IPS-20b (cell line): ENCODE measurements at regions not wholly inside any gene's neighbourhood (a gene's known extent, or its start where the extent isn't known, plus 50 kb on each side); places are given as distances from the start of the nearest gene placed in this dataset.

ENCODE experiments used
- H3K27ac ChIP-seq: one replicate; pipeline ENCODE4 v1.5.1; 2013; ENCODE audit warnings: low read length
- H3K27me3 ChIP-seq: 2 replicates; pipeline ENCODE4 v1.6.1; 2013; ENCODE audit warnings: mild to moderate bottlenecking, low read length, inconsistent platforms; ENCODE audit not compliant: insufficient read depth
- H3K36me3 ChIP-seq: 2 replicates; pipeline ENCODE4 v1.6.1; 2013; ENCODE audit warnings: low read depth, mild to moderate bottlenecking, inconsistent platforms, low read length, moderate library complexity; ENCODE audit not compliant: insufficient read depth
- H3K4me1 ChIP-seq: 2 replicates; pipeline ENCODE4 v1.6.1; 2013; ENCODE audit warnings: mild to moderate bottlenecking, control low read depth, inconsistent platforms, low read length, moderate library complexity; ENCODE audit not compliant: insufficient read depth
- H3K4me3 ChIP-seq: 2 replicates; pipeline ENCODE4 v1.5.1; 2013; ENCODE audit warnings: mild to moderate bottlenecking, low read length, inconsistent platforms
- H3K9ac ChIP-seq: 2 replicates; pipeline ENCODE4 v1.6.1; 2013; ENCODE audit warnings: low read depth, mild to moderate bottlenecking, inconsistent platforms, low read length, moderate library complexity
- H3K9me3 ChIP-seq: 2 replicates; pipeline ENCODE4 v1.6.1; 2013; ENCODE audit warnings: mild to moderate bottlenecking, low read depth, low read length, inconsistent platforms; ENCODE audit not compliant: insufficient read depth

DNA sequence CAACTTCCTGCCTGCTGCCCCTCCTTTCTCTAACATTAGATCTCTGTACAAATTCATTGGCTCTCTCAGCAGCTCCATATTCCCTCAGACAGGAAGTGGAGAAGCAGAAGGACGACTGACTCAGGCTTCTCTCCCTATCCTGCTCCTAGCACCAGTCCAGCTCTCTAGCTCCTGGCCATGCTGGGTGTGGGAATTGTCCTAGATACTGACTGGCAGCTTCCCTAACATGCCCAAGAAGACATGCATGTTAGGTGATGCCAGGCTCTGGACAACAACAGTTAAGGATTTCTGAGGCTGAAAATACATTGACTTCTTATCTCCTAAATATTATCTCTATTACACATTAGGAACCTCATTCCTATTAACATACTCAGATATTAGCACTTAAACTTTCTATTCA, 292.9 kb downstream of the IKZF2 start:
- peaks cover 32% of the 10 kb centered on the region for H3K9me3 ChIP-seq
- no peak overlapping the region for H3K4me3 ChIP-seq
- no peaks in the 10 kb centered on the region for H3K27me3 ChIP-seq
- no peaks in the 10 kb centered on the region for H3K36me3 ChIP-seq
- H3K27ac ChIP-seq: no peak overlapping the region
- no peaks in the 10 kb centered on the region for H3K4me1 ChIP-seq
- no peak overlapping the region for H3K9ac ChIP-seq

DNA sequence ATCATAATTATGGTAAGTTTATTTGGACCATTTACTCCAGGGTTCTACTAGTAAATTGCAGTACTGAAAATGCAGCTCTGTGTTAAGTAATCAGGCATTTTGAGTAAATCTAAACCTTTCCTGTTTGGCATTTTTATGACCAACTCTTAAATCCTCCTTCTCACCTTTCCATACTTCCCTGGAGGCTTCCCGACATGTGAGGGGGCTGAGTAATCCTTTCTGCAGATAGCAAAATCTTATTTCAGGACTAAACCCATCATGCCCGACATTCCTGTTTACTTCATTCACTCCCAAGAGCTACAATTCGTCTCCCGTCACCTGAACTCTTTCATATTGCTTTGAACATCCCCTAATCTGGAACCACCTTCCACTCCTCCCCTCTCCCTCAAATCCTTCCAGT, 296.6 kb downstream of the IKZF2 start:
- Histone ChIP-seq H3K9ac (no peak overlapping the region), H3K27ac (no peak overlapping the region), H3K27me3 (no peaks in the 10 kb centered on the region), H3K9me3 (peaks cover 12% of the 10 kb centered on the region), H3K36me3 (no peaks in the 10 kb centered on the region), H3K4me3 (no peak overlapping the region), H3K4me1 (no peaks in the 10 kb centered on the region)

DNA sequence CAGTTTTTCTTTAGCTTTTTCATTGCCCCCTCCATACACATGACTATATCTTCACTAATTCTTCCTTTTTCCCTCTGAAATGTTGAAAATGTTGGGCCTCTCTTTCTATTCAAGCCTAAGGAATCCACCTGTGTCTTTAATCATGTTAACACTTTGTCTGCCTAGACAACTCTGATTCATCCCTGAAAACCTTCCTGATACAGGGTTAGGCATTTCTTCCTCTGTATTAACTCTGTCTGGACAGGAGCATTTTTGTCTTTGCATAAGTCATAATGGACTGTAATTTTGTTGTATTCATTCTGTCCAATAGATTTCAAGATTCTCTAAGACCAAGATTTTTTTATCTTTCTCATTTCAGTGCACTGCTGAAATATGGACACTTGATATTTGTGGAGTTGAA, 297.3 kb downstream of the IKZF2 start:
- no peak overlapping the region for H3K9ac ChIP-seq
- H3K27me3 ChIP-seq: no peaks in the 10 kb centered on the region
- no peaks in the 10 kb centered on the region for H3K36me3 ChIP-seq

DNA sequence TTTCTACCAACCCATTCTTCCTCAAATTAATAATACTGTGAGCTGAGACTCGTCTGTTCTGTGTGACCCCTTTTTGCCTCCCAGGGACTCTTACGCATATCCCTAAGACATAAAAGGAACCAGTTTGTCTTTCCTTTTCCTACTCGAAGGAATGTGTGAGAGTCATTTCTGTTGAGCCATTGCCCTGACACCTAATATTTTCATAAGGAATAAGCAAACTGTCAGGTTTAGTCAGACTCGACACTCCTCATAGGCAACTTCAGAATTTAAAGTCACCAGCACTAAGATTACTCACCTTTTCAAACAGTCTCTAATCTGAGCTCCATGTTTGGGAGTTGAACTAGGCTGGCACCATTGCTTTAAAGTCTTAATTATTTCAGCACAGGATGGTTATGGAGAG, 305.5 kb downstream of the IKZF2 start:
- Histone ChIP-seq H3K27ac (no peak overlapping the region), H3K9ac (no peak overlapping the region), H3K4me1 (no peaks in the 10 kb centered on the region), H3K27me3 (no peaks in the 10 kb centered on the region), H3K36me3 (no peaks in the 10 kb centered on the region), H3K9me3 (no peaks in the 10 kb centered on the region), H3K4me3 (no peak overlapping the region)

More for the DNA sequence above, 297.3 kb downstream of the IKZF2 start:
- H3K27ac ChIP-seq: no peak overlapping the region
- peaks cover 12% of the 10 kb centered on the region for H3K9me3 ChIP-seq
- no peak overlapping the region for H3K4me3 ChIP-seq
- H3K4me1 ChIP-seq: no peaks in the 10 kb centered on the region

DNA sequence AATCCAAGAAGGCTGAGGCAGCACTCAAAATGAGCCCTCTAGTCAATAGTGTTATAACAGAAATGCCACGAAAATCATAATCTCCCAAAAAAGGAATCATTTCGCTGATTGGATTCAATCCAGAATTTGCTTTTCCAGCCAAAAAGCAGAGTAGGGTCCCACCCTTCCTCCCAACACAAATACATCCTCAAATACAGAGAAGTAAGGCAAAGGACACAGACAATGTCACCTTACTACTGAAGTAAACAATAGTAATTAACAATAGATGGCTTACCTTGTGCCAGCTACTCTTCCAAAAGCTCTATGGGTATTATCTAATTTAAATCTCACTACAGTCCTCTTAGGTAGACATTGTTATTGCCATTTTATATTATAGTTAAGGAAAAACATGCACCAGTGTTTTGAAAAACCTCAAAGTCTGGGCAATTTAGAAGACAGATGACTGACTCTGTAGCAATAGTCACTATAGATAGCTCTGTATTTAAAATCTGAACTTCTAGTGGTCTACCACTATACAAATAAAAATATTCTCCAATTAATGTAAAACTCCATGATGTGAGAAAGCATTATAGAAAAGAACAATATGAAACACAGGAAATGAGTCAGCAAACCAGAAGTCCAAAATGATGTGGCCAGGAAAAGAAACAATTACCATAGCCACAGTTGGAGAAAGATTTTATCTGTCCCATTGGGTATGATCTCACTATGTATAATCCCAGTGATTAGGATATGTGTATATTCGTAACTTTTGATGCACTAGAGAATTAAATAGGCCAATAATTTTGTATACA, 305.0 kb upstream of the ERBB4 start:
- Histone ChIP-seq H3K4me3 (no peak overlapping the region), H3K9ac (no peak overlapping the region), H3K27ac (no peak overlapping the region), H3K36me3 (no peaks in the 10 kb centered on the region), H3K27me3 (no peaks in the 10 kb centered on the region), H3K9me3 (no peaks in the 10 kb centered on the region), H3K4me1 (no peaks in the 10 kb centered on the region)

DNA sequence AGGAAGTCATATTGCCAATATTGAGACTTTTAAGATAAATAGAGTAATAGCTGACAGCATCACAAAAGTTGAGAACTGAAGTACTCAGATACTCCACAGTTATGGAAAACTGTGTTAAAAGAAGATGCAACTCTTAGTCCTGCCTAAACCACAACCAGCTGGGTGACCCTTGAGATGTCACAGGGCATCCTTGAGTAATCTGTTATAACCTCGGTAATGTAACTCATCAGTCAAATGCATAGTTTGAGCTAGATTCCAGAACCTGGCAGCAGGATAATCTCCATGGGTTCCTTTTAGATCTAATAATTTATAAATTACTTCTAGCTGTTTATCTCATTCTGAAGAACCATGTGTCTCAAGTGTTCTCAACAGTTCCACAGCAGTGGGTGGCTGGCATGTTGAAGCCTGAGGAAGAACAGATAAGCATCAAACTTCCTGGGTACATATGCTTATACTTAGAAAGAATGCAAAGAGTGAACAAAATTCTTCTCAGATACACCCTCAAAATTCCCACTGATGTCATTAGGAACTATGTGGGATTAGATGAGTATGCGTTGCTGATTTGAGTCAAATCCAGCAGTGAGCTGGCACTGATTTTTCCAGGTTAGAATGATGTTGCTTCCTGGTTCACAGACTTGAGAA, 304.1 kb upstream of the ERBB4 start:
- H3K27ac ChIP-seq: no peak overlapping the region
- H3K36me3 ChIP-seq: no peaks in the 10 kb centered on the region
- no peak overlapping the region for H3K9ac ChIP-seq
- H3K4me1 ChIP-seq: no peaks in the 10 kb centered on the region
- no peaks in the 10 kb centered on the region for H3K9me3 ChIP-seq
- H3K4me3 ChIP-seq: no peak overlapping the region
- H3K27me3 ChIP-seq: no peaks in the 10 kb centered on the region

DNA sequence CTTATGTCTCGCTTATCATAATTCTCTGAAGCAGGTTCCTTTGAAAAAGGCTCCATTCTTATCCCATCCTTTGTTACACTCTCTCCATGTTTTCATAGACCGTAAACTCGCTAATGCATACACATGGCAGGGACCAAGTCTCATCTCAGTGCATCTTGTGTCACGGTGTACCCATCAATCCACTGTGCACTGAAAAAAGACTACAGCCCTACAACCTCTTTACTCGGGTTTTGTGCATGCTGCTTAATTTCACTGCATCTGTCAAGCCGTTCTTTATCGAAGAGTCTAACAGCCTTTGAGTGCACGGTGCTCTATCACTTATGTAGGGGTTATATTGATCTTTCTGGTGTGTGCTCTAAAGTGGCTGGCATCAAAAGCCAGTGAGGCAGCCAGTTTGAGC, 302.9 kb upstream of the ERBB4 start:
- Histone ChIP-seq H3K4me1 (no peaks in the 10 kb centered on the region), H3K4me3 (no peak overlapping the region), H3K27me3 (no peaks in the 10 kb centered on the region), H3K9ac (no peak overlapping the region), H3K9me3 (no peaks in the 10 kb centered on the region), H3K27ac (no peak overlapping the region), H3K36me3 (no peaks in the 10 kb centered on the region)

DNA sequence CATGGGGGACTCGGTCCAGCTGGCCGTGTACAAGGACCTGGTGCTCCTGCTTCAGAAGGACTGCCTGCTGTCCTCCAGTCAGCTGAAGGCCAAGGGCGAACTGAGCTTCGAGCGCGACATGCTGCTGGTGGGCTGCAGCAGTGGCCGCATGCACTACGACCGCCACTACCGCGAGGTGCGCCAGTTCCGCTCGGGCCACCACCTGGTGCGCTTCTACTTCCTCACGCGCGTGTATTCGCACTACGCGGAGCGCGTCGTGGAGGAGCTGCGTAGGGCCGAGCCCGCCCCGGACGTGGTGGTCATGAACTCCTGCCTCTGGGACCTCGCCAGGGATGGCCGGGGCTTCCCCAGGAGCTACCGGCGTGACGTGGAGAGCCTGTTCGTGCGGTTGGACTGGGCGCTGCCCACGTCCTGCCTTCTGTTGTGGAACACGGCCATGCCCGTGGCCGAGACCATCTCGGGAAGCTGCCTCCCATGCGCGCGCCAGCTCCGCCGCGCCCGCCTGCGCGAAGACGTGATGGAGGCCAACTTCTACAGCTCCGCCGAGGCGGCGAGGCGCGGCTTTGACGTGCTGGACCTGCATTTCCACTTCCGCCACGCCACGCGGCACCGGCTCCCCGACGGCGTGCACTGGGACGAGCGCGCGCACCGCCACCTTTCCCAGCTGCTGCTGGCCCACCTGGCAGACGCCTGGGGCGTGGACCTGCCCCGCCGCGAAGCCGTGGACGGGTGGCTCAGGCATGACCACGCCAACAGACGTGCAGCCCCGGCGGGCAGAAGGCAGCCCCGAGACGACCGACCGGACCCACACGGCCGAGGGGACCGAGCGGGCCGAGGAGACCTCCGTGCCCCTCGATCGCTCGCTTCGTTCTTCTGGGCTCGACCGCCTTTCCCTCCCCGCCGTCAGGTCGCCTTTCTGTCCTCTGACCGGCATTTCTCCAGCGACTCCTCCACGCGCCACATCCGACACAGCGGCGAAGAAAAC, 293.9 kb upstream of the ERBB4 start:
- peaks cover 20% of the 10 kb centered on the region for H3K9me3 ChIP-seq
- no peaks in the 10 kb centered on the region for H3K36me3 ChIP-seq
- H3K4me3 ChIP-seq: no peak overlapping the region
- no peak overlapping the region for H3K9ac ChIP-seq
- no peaks in the 10 kb centered on the region for H3K27me3 ChIP-seq
- no peaks in the 10 kb centered on the region for H3K4me1 ChIP-seq
- no peak overlapping the region for H3K27ac ChIP-seq

DNA sequence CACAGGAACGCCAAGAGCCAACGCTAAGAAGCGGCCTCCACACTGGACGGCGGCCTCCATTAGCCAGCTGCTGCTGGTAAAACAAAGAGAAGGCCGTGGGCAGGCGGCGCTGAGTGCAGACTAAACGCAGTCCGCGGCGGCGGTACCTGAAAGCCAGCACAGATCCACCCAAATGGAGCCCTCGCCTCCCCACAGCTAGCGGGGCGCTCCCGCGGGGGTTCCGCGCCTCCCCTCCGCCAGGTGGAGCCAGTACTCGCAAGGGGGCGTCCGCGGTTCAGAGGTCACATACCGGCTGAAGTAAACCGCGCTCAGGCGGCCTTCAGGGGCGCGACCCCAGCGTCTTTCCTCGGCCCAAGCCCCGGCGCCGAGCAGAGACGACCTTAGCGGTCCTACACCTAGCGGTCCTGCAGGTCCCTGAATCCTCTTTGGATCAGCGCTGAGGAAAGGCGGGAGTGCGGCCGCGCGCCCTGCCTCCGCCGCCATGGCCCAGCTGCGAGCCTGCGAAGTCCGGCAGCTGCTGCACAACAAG, 293.1 kb upstream of the ERBB4 start:
- Histone ChIP-seq H3K27ac (no peak overlapping the region), H3K9me3 (peaks cover 20% of the 10 kb centered on the region)

DNA sequence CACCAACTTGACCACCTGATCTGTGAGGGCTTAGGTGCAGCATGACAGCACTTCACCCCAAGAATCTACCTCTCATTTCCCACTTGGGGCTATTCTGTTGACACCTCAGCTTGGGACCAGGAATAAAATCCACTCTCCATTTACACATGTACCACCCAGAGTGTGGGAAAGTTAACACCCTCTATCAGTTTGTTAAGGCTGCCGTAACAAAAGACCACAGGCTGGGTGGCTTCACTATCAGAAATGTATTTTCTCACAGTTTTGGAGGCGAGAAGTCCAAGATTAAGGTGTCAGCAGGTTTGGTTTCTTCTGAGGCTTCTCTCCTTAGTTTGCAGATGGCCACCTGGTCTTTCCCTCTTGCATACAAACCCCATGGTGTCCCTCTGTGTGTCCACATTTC, 277.7 kb upstream of the ERBB4 start:
- Histone ChIP-seq H3K9me3 (no peaks in the 10 kb centered on the region), H3K36me3 (no peaks in the 10 kb centered on the region), H3K27me3 (no peaks in the 10 kb centered on the region), H3K4me1 (no peaks in the 10 kb centered on the region), H3K4me3 (no peak overlapping the region), H3K27ac (no peak overlapping the region), H3K9ac (no peak overlapping the region)

More for the DNA sequence above, 293.1 kb upstream of the ERBB4 start:
- Histone ChIP-seq H3K27me3 (no peaks in the 10 kb centered on the region), H3K4me1 (no peaks in the 10 kb centered on the region), H3K9ac (no peak overlapping the region), H3K4me3 (no peak overlapping the region), H3K36me3 (no peaks in the 10 kb centered on the region)

DNA sequence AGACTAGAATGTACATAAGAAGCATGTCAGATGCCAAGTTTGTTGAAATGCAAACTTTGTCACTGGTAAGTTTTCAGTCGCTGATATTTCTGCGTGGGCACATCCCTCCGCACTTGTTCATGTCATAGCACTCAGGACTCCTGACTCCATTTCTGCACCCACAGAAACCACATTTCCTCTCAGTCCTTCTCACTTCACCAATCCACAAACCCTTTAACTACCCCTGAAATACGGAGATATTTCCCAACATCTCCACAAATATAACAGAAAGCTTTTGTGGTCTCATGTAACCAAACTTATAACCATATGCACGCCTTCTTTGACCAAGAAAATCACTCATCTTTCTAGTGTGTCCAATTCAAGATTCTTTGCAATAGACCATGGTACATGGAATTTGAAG, 276.9 kb upstream of the ERBB4 start:
- Histone ChIP-seq H3K9ac (no peak overlapping the region), H3K4me3 (no peak overlapping the region), H3K36me3 (no peaks in the 10 kb centered on the region), H3K4me1 (no peaks in the 10 kb centered on the region), H3K27ac (no peak overlapping the region), H3K27me3 (no peaks in the 10 kb centered on the region), H3K9me3 (no peaks in the 10 kb centered on the region)
